Gastrocnemius medialis (tissue), 4 donors: ENCODE measurements at regions not wholly inside any gene's neighbourhood (a gene's known extent, or its start where the extent isn't known, plus 50 kb on each side); places are given as distances from the start of the nearest gene placed in this dataset.

Experiments
- CTCF ChIP-seq, 5 experiments: fragments of 450-650 bp in 3 of 5; fragments of 200-600 bp in 2 of 5; sonication (generic) in 2 of 5; IDR thresholded peaks in 4 of 5; conservative IDR thresholded peaks in 1 of 5; 1 replicate in 4 of 5; 2 replicates in 1 of 5; pipeline ENCODE4 v1.5.1; 2016 to 2019; ENCODE audit warnings: antibody characterized with exemption in 5 of 5, mild to moderate bottlenecking in 3 of 5, moderate library complexity in 3 of 5
- POLR2A ChIP-seq, 2 donors: fragments of 450-650 bp; IDR thresholded peaks; one replicate each; pipeline ENCODE4 v1.6.1; 2017; ENCODE audit warnings: antibody characterized with exemption in 2 of 2, mild to moderate bottlenecking in 2 of 2, moderate library complexity in 2 of 2

GRCh38 chr18:21949326-21950015 lies 208.9 kb downstream of the MIB1 start:
- TF ChIP-seq CTCF (IDR thresholded peaks at IDR 0.05 in 4 of 5, conservative IDR thresholded peaks at IDR 0.05 in 1 of 5) (no peak), POLR2A (IDR thresholded peaks at IDR 0.05) (no peak)
